Ovary (tissue), 3 donors: ENCODE measurements at regions not wholly inside any gene's neighbourhood (a gene's known extent, or its start where the extent isn't known, plus 50 kb on each side); places are given as distances from the start of the nearest gene placed in this dataset.

Experiments used
- CTCF ChIP-seq, 3 donors: fragments of 450-650 bp in 2 of 3; fragments of 200-600 bp in 1 of 3; IDR thresholded peaks; one replicate each; pipeline versions ENCODE4 v1.5.1 to v1.8.0; 2016 to 2022; ENCODE audit warnings: antibody characterized with exemption in 3 of 3, mild to moderate bottlenecking in 1 of 3
- EP300 ChIP-seq: sonication (generic); formaldehyde crosslinking; IDR thresholded peaks from one replicate; pipeline ENCODE4 v1.6.1; 2017; ENCODE audit warnings: antibody characterized with exemption
- POLR2A ChIP-seq: fragments of 450-650 bp; IDR thresholded peaks from one replicate; pipeline ENCODE4 v1.6.1; 2017; ENCODE audit warnings: antibody characterized with exemption, mild to moderate bottlenecking, moderate library complexity
- donor health status: DM: no; HTN: no; CAD: no.

GRCh38 chr1:234978397-234979295, 150.0 kb downstream of the TOMM20 start:
- no peak for TF ChIP-seq CTCF (IDR thresholded peaks at IDR 0.05)
- no peak for TF ChIP-seq POLR2A
- TF ChIP-seq EP300 = no peak
